Keratinocyte (primary cell): ENCODE measurements at regions not wholly inside any gene's neighbourhood (a gene's known extent, or its start where the extent isn't known, plus 50 kb on each side); places are given as distances from the start of the nearest gene placed in this dataset.

Experiments used
- DNase-seq: peaks from one replicate; pipeline ENCODE4 v3.0.0-alpha.2; 2011; ENCODE audit warnings: low read depth, missing footprints, low spot score
- FAIRE-seq: peaks from 2 replicates; lab custom pipeline; 2011; peaks lifted over from hg19 to GRCh38; lab: Jason Lieb, UNC
- H2AFZ ChIP-seq: 2 replicates; pipeline ENCODE4 v1.6.0; 2012; ENCODE audit warnings: low read length, control low read depth, inconsistent platforms; ENCODE audit not compliant: control insufficient read depth
- H3K27ac ChIP-seq: 2 replicates; pipeline ENCODE4 v1.5.1; 2011; ENCODE audit warnings: low read length; ENCODE audit not compliant: control insufficient read depth, insufficient read depth
- H3K27me3 ChIP-seq: 3 replicates; pipeline ENCODE4 v1.6.0; 2011; ENCODE audit warnings: low read length; ENCODE audit not compliant: control insufficient read depth, insufficient read depth; ENCODE audit errors: extremely low read depth
- H3K36me3 ChIP-seq, 2 experiments: 2 replicates in 1 of 2; 3 replicates in 1 of 2; pipeline ENCODE4 v1.5.1; 2011; ENCODE audit warnings: low read length in 2 of 2, mild to moderate bottlenecking in 1 of 2; ENCODE audit not compliant: control insufficient read depth in 2 of 2, insufficient read depth in 2 of 2; ENCODE audit errors: extremely low read depth in 1 of 2
- H3K4me1 ChIP-seq: 3 replicates; pipeline ENCODE4 v1.5.1; 2011; ENCODE audit warnings: low read length; ENCODE audit not compliant: control insufficient read depth, insufficient read depth; ENCODE audit errors: extremely low read depth
- H3K4me2 ChIP-seq: 3 replicates; pipeline ENCODE4 v1.6.0; 2011; ENCODE audit warnings: low read depth, low read length; ENCODE audit not compliant: control insufficient read depth, insufficient read depth; ENCODE audit errors: extremely low read depth
- H3K4me3 ChIP-seq, 3 experiments: fragments of 200-600 bp in 1 of 3; sonication (generic) in 1 of 3; 2 replicates in 2 of 3; 3 replicates in 1 of 3; pipeline ENCODE4 v1.5.1; 2011 to 2016; ENCODE audit warnings: low read length in 3 of 3, mild to moderate bottlenecking in 3 of 3, control low read depth in 2 of 3, inconsistent platforms in 1 of 3, low read depth in 1 of 3, mixed read lengths in 1 of 3, mixed run types in 1 of 3, moderate library complexity in 1 of 3; ENCODE audit not compliant: control insufficient read depth in 2 of 3, insufficient read depth in 2 of 3; ENCODE audit errors: extremely low read depth in 1 of 3
- H3K79me2 ChIP-seq: 2 replicates; pipeline ENCODE4 v1.6.0; 2012; ENCODE audit warnings: low read length; ENCODE audit not compliant: control insufficient read depth, insufficient read depth
- H3K9ac ChIP-seq: 3 replicates; pipeline ENCODE4 v1.6.0; 2011; ENCODE audit warnings: low read length; ENCODE audit not compliant: control insufficient read depth, insufficient read depth; ENCODE audit errors: extremely low read depth
- H3K9me1 ChIP-seq: 3 replicates; pipeline ENCODE4 v1.6.0; 2011; ENCODE audit warnings: low read length; ENCODE audit not compliant: control insufficient read depth, insufficient read depth; ENCODE audit errors: extremely low read depth
- H3K9me3 ChIP-seq: 2 replicates; pipeline ENCODE4 v1.5.1; 2012; ENCODE audit warnings: low read depth, low read length; ENCODE audit not compliant: control insufficient read depth
- H4K20me1 ChIP-seq: 3 replicates; pipeline ENCODE4 v1.6.0; 2011; ENCODE audit warnings: low read length; ENCODE audit not compliant: control insufficient read depth, insufficient read depth; ENCODE audit errors: extremely low read depth
- CTCF ChIP-seq, 3 experiments: IDR thresholded peaks in 1 of 3; conservative IDR thresholded peaks in 1 of 3; optimal IDR thresholded peaks in 1 of 3; 2 replicates in 2 of 3; 3 replicates in 1 of 3; pipeline versions ENCODE3 to v1.5.1; 2011; ENCODE audit warnings: low read length in 3 of 3, mild to moderate bottlenecking in 3 of 3, moderate library complexity in 2 of 3, control low read depth in 1 of 3, inconsistent platforms in 1 of 3; ENCODE audit not compliant: insufficient read depth in 2 of 3; ENCODE audit errors: extremely low read depth in 1 of 3
- EZH2 ChIP-seq: IDR thresholded peaks from one replicate; pipeline ENCODE4 v1.6.1; 2012; ENCODE audit warnings: inconsistent platforms, mild to moderate bottlenecking, low read length, moderate library complexity
- dilution Hi-C: fragments of 300-500 bp; cut with MboI; formaldehyde crosslinking; loops from one replicate; pipeline ENCODE4 v1.7.0; 2020; ENCODE audit warnings: low sequenced_read_pairs; ENCODE audit not compliant: extremely low pct_ligation_motif_present

DNA sequence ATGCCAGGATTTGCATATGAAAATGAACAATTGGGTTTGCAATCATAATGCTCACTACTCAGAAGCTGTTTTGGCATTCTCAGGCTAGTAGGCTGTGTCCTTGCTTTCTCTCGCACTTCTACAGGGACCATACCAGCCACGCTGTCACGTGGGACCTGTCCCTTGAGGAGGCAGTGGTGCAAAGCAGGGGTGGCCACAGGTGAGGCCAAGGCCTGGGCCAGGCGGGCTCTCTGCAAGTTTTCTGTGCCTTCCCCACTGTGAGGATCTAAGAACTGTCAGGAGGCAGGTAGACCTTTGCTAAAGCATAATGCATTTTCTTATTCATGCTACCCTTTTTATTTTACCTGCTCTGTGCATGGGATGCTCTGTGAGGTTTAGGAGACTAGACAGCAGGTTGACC is 89.4 kb upstream of the IRS2 start:
- Histone ChIP-seq H2AFZ (no peak overlapping the region), H4K20me1 (no peaks in the 10 kb centered on the region), H3K79me2 (no peaks in the 10 kb centered on the region), H3K9me1 (no peaks in the 10 kb centered on the region), H3K4me1 (no peaks in the 10 kb centered on the region), H3K36me3 (no peaks in the 10 kb centered on the region), H3K4me3 (no peak overlapping the region), H3K27me3 (no peaks in the 10 kb centered on the region), H3K9me3 (no peaks in the 10 kb centered on the region), H3K27ac (no peak overlapping the region), H3K4me2 (no peak overlapping the region), H3K9ac (no peak overlapping the region)
- dilution Hi-C loops = no loop called here
- no peak for TF ChIP-seq EZH2
- TF ChIP-seq CTCF (optimal IDR thresholded peaks at IDR 0.05 in 1 of 3, IDR thresholded peaks at IDR 0.05 in 1 of 3, conservative IDR thresholded peaks at IDR 0.05 in 1 of 3; ENCODE audit: extremely low read depth in 1 of 3, insufficient read depth in 2 of 3, low read length in 3 of 3) = no peak
- no peak for DNase-seq
- FAIRE-seq = no peak

- Histone ChIP-seq H3K36me3 (no peaks in the 10 kb centered on the region), H3K4me2 (no peak overlapping the region), H3K27me3 (no peaks in the 10 kb centered on the region), H4K20me1 (no peaks in the 10 kb centered on the region), H3K4me1 (peaks cover 4% of the 10 kb centered on the region), H3K27ac (no peak overlapping the region), H3K4me3 (no peak overlapping the region), H3K79me2 (no peaks in the 10 kb centered on the region), H2AFZ (no peak overlapping the region), H3K9me3 (no peaks in the 10 kb centered on the region), H3K9me1 (no peaks in the 10 kb centered on the region), H3K9ac (no peak overlapping the region)
- TF ChIP-seq CTCF (optimal IDR thresholded peaks at IDR 0.05 in 1 of 3, IDR thresholded peaks at IDR 0.05 in 1 of 3, conservative IDR thresholded peaks at IDR 0.05 in 1 of 3; ENCODE audit: extremely low read depth in 1 of 3, insufficient read depth in 2 of 3, low read length in 3 of 3) = no peak
- TF ChIP-seq EZH2 = no peak
- dilution Hi-C loops = no loop called here
- no peak for DNase-seq
- no peak for FAIRE-seq
These were observed 88.4 kb upstream of the IRS2 start for GRCh38 chr13:109874484-109875454.
